ENCODE measurements at regions not wholly inside any gene's neighbourhood (a gene's known extent, or its start where the extent isn't known, plus 50 kb on each side); places are given as distances from the start of the nearest gene placed in this dataset.

GRCh38 chr13:90740099-90740498 lies 607.4 kb upstream of the MIR17HG start:
- DNase-seq (ENCODE audit: low read depth), result no peak

DNA sequence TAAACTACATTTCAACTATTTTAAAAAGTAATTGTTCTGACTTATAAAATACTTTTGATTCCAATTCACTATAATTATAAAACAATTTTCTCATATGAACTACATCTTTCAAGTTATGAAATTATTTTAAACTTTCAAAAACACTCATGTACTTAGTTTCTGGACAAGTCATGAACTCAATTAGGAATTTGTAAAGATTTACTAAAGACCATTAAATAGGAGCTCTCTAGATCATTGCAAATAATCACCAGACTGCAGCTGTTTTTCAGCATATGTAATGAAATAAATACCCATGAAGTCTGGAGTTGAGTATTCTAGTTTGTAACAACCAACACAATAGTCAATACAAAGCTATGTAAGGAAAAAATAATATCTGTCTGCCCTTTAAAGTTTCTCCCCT lies 605.1 kb upstream of the MIR17HG start:
- no peak for DNase-seq (ENCODE audit: low read depth)

DNA sequence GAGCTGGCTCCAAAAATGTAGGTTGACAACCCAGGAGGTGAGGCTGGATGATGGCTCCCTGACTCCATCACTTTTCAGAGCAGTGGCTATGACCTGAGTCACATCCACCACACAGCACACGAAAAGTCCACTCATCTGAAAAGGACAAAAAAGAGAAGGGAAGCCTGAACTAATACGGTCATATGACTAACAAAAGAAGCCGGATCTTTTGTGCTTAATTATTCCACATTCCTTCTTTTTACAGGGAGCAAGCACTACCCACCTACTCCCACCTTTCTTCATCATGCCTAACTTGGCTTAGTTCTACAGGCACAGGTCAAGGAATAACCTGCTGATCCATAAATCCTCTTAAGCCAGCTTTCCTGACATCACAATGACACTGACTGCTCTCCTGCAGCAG lies 601.3 kb upstream of the MIR17HG start:
- DNase-seq (ENCODE audit: low read depth), result no peak

DNA sequence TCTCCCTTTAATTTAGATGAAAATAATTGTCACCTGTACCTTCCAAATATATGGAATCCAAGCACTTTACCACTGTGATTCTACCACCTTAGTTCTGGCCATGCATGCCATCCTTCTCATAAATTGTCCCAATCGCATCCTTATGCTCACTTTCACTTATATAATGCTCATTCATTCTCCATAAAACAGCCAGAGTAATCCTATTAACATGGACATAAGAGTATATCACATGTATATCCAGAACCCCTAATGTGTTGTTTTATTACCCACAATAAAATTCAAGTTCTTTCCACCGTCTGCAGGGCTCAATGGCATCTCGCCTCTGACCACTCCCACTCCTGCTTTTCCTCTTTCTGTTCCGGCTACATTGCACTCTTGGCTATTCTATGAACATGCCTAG lies 597.5 kb upstream of the MIR17HG start:
- DNase-seq (ENCODE audit: low read depth), result no peak

DNA sequence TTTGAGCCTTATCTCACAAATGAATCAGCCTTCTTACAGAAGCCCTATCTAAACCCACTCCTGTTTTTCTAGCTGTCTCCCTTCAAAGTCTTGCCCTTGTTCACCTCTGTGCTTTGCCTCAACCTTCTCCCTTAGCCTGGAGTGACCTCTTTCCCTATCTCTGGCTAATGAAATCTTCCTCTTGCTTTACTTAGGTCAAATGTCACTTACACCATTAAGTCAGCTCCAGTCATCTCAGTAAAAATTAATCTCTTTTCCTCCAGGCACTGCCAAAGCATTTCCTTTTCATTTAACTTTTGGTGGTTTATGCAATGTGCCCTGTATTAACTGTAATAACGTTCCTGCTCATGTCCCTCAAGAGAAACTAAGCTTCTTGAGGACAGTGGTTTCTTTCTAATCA lies 596.5 kb upstream of the MIR17HG start:
- DNase-seq (ENCODE audit: low read depth), result no peak

DNA sequence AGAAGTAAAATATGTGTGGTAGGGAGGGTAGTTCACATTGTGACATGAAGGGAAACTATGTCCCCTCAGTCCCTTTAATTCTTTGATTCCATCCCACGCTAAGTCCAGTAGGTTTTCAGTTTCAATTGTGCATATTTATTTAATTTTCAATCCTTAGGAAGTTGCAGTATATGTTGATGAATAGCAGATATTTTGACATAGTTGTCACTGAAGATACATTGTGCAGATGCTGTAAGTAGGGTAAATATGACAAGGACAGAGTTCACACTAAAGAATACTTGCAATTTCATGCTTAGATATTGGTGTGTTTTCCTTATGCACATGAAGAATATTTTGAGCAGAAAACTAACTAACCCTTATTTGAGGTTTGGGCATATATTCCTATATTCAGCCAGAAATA lies 595.4 kb upstream of the MIR17HG start:
- no peak for DNase-seq (ENCODE audit: low read depth)

- DNase-seq (ENCODE audit: low read depth), result no peak
These were observed 590.3 kb upstream of the MIR17HG start for GRCh38 chr13:90757127-90757680.

DNA sequence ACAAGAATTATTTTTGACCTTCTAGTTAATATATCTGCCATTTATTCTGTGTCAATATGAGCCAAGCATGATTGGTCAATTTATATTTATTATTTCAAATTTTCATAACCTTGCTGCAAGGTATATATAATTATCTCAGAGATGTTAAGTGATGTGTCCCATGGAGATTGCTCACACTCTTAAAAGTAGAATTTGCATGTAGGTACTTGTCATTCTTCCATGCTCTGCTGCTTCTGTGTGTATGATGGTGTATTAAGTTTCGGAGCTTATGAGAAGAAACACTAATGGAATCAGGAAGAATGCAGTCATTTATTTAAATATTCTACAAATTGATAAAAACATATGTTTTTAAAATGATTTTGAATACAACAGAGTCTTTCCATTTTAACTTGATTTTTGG lies 586.8 kb upstream of the MIR17HG start:
- DNase-seq (ENCODE audit: low read depth), result no peak

GRCh38 chr13:90763476-90764150 lies 583.9 kb upstream of the MIR17HG start:
- no peak for DNase-seq (ENCODE audit: low read depth)

GRCh38 chr13:90766386-90766902 lies 581.0 kb upstream of the MIR17HG start:
- DNase-seq (ENCODE audit: low read depth), result no peak

DNA sequence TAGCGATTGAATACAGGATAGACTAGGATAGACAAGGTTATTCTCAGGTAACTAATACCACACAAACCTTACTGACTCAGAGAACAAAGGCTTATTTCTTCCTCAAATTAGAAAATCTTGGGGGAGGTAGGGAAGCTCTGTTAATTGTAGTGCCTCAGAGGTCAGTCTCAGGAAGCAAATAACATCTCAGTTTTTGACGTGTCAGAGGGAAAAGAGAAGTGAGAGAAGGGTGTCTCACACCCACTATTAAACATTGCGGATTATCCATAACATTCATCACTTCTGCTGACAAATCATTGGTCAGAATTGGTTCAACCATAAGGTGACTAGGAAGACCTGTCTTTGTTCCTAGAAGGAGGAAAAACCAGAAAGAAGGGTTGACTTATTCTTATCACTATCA lies 579.4 kb upstream of the MIR17HG start:
- no peak for DNase-seq (ENCODE audit: low read depth)

GRCh38 chr13:90769387-90769786 lies 578.1 kb upstream of the MIR17HG start:
- no peak for DNase-seq (ENCODE audit: low read depth)

GRCh38 chr13:90770334-90770733 lies 577.2 kb upstream of the MIR17HG start:
- DNase-seq (ENCODE audit: low read depth), result no peak

- no peak for DNase-seq (ENCODE audit: low read depth)
These were observed 573.8 kb upstream of the MIR17HG start for GRCh38 chr13:90773681-90774080.

GRCh38 chr13:90776051-90776748 lies 571.3 kb upstream of the MIR17HG start:
- no peak for DNase-seq (ENCODE audit: low read depth)

DNA sequence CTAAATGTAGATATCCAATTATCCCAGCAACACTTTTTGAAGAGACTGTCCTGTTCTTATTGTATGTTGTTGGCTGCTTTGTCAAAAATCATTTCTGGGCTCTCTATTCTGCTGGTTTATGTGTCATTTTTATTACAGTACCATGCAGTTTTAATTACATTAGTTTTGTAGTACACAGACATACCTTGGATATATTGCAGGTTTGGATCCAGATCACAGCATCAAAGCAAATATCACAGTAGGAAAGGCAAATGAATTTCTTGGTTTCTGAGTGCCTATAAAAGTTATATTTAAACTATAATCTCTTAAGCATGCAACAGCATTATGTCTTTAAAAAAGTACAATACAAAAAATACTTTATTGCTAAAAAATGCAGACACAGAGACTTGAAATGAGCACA lies 564.2 kb upstream of the MIR17HG start:
- no peak for DNase-seq (ENCODE audit: low read depth)

DNA sequence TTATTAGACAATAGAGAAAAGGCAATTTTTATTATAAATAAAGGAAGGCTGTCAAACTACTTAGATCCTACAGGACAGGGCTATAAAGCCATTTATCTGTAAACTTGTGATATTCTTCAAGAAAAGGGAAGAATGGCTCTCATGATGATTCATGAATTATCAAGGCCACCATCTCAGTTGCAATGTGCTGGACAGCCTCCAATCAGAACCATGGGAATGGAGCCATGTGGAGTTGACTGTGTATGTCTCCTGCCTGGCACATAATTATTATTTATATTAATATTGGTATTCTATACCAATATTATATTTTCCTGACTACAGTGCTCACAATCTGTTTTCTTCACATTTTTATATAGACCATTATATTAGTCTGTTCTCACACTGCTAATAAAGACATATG lies 560.5 kb upstream of the MIR17HG start:
- no peak for DNase-seq (ENCODE audit: low read depth)

DNA sequence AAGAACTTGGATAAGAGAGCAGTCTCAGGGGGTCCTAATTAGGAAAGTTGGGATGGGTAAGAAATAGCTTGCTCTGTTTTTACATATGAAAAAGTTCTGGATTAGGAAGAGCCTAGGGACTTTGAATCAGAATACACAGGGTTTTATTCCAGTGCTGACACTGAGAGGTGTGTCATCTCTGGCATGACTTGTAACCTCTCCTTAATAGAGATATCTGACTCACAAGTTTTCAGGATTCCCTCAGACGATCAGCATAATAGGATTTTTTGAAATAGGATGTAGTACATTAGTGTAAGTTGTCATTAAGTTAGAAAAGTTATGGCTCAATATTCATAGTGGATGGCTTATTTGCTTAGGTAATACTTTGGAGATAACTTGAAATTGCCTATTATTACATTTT lies 555.2 kb upstream of the MIR17HG start:
- no peak for DNase-seq (ENCODE audit: low read depth)

DNA sequence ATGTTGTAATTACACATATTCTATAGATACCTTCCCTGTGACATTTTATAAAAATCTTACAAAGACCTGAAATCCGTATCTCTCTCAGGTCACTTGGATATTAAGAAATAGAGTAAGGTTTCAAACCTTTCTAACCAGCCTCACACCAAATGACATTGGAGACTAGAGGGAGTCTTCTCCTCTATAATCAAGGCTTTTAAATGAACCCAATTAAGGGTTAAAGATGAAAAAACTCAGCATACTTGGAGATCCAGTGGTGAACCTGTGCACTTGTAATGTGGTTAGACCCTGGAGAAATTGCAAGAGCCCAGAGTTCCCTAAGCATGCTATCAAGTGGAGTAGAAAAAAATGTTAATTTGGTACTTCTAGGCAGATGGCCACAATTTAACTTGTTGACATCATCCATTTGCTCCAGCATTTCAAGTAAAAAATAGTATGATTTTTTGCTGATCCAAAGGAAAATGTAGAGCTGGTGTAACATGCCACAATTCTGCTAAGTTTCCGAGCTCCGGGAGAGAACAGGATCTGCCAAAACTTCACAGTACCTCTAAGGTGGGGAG lies 554.1 kb upstream of the MIR17HG start:
- no peak for DNase-seq (ENCODE audit: low read depth)

- DNase-seq (ENCODE audit: low read depth), result no peak
These were observed 551.0 kb upstream of the MIR17HG start for GRCh38 chr13:90796474-90796873.

DNA sequence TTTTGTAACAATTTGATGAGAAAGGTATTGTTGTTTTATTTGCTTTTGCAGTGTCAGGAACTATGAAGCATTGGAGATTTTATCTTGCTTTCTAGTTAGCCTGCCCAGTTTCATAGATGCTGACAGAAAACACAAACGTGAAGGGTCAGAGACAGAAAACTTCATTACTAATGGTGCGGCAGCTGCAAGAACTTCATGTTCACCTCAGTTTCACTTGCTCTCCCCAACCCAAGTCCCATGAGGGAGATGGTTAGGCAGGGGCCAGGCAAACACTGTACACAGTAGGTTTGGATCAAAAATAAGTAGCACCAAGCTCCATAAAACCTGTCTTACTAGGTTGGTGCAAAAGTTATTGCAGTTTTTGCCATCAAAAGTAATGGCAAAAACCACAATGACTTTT lies 550.2 kb upstream of the MIR17HG start:
- no peak for DNase-seq (ENCODE audit: low read depth)

- no peak for DNase-seq (ENCODE audit: low read depth)
These were observed 549.1 kb upstream of the MIR17HG start for GRCh38 chr13:90798381-90798780.

DNA sequence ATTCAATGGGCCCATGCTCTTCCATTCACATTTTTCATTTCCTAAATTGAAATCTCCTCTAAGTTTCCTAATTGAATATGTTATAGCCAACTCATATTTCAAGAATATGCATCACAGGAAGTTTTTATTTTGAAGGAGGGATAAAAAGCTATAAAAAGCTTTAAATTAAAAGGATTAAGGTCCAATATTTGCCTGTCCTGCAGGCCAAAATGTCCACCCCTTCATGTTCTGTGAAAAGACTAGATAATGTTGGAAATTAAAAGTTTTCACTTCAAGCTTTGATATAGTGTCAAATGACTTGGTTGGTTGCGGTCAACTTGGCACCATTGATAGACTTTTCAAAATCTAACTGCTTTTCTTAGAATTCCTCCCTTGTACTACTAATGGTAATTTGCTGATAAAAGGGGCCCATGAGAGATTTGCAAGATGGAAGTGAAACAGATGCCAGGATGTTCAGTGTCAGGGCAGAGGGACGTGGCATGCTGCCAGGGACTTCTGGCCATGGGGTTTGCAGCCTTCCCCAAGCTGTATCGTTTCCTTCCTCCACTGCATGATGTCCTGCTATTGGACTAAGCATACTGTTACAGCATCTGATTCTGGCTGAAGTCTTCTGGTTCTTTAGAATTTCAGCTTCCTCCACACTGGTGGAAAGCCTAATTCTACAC lies 547.3 kb upstream of the MIR17HG start:
- no peak for DNase-seq (ENCODE audit: low read depth)

All from activated T-helper 1 cell treated with Interleukin-2 at 50 U/mL for 16 hours (primary cell).